Kasumi-1 (cell line): ENCODE measurements at regions not wholly inside any gene's neighbourhood (a gene's known extent, or its start where the extent isn't known, plus 50 kb on each side); places are given as distances from the start of the nearest gene placed in this dataset.

Source experiments
- DNase-seq, 2 experiments: peaks; one replicate each; lab custom pipeline; 2025; lab: John Stamatoyannopoulos, UW

- no peak for DNase-seq
Observed at GRCh38 chr6:95501032-95501904, 76.1 kb upstream of the MANEA start.

DNA sequence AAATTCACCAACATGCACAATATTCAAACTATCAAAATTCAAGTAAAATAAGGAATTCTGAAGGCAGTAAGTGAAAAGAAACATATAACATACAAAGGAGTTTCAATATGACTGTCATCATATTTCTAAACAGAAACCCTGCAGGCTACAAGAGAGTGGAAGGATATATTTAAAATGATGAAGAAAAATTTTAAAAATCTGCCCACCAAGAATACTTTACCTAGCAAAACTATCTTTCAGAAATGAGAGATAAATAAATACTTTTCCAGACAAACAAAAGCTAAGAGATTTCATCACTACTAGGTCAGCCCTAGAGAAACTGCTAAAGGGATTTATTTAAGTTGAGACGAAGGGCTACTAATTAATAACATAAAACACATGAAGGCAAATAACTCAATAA, 73.8 kb upstream of the MANEA start:
- DNase-seq: no peak

DNA sequence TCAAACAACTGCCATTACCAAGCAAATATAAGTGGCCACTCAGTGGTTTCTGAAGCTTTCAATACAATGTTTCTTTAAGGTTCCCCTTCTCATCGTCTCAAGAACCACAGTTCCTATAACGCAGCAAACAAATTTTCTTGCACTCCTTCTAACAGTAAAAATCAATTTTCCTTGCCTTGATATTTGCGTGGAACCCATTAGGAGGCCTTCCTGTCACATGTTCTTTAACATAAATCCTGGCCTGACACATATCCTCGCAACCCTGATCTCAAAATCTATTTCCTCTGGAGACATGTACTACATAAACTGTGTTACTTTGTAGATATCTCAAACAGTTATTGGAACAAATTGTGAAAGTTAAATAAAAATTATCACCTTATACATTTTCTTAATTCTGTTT, 65.9 kb upstream of the MANEA start:
- no peak for DNase-seq

- no peak for DNase-seq
Observed at GRCh38 chr6:95515975-95516374, 61.4 kb upstream of the MANEA start.

DNA sequence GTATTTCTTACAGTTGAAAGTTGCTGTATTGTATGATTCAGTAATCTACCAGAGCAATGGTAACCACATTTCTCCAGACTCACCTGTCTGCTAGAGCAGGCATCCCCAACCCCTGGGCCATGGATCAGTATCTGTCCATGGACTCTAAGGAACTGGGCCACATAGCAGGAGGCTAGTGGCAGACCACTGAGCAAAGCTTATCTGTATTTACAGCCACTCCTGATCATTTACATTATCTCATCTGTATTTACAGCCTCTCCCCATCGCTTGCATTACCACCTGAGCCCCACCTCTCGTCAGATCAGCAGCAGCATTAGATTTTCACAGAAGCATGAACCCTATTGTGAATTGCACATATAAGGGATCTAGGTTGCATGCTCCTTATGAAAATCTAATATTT, 60.3 kb upstream of the MANEA start:
- no peak for DNase-seq

DNA sequence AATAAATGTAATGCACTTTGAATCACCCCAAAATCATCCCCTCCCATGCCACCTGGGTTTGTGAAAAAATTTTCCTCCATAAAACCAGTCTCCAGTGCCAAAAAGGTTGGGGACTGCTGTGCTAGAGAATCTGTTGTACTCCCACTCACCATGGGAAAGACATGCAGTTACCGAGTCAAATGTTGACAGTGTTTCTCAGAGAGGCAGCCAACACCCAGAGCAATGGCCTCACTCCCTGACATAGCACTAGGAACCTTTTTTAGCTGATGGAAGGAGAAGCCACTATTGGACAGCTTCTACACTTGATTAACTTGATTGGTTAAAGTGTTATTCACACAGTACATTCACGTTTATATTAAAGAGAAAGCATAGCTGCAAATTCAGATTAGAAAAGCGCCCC, 59.8 kb upstream of the MANEA start:
- DNase-seq: no peak

- DNase-seq: no peak
Observed at GRCh38 chr6:95518630-95519227, 58.6 kb upstream of the MANEA start.

DNA sequence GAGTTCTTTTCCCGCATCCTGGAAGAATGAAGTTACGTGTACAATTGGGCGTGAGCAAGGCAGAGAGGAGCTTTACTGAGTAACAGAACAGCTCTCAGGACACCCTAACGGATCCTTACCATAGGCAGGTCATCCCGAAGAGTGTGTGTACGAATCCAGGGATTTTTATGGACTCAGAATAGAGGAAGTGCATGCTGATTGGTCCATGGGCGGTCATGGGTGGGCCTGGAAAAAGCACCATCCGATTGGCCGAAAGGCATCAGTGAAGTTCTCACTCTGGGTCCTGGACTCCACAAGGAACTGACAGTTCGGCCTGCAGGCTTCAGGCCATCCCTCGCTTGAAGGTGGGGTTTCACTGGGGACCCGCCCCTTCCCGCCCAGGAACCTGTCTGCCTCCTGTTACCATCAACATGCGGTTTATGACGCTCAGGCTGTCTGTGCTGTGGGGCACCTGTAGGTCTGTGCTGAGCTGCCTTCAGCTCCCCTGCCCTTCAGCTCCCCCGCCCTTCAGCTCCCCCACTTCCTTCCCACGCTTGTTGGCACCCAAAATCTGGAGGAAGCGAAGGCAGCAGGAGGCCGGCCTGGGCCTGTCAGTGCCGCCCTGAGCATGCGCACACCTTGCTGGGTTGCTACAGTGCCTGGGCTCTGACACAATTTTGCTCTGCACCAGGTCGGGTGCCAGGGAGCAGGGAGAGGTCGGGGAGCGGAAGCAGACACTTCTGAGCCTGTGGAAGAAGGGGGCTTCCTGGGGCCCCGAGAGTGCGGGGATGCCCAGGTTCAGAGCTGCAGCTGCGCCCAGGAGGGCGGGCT, 57.9 kb upstream of the MANEA start:
- no peak for DNase-seq

GRCh38 chr6:95521181-95521580, 56.2 kb upstream of the MANEA start:
- DNase-seq: no peak
